Activated CD4-positive, alpha-beta T cell treated with anti-CD3 and anti-CD28 coated beads, Interleukin-10, Interleukin-2, amounts not matched to agents 100 ng/mL and 50 ng/mL, durations not matched to agents 16 hours and 8 hours (primary cell): ENCODE measurements at regions not wholly inside any gene's neighbourhood (a gene's known extent, or its start where the extent isn't known, plus 50 kb on each side); places are given as distances from the start of the nearest gene placed in this dataset.

ENCODE experiments used
- DNase-seq: peaks from one replicate; pipeline ENCODE4 v3.0.0-alpha.2; 2020

- DNase-seq = no peak
Measured at GRCh38 chr11:19595499-19595839, 117.2 kb upstream of the NAV2 start.

- no peak for DNase-seq
Measured at GRCh38 chr11:19594326-19594725, 118.3 kb upstream of the NAV2 start.

GRCh38 chr11:19592842-19593241 is 119.8 kb upstream of the NAV2 start:
- DNase-seq = no peak

GRCh38 chr11:19589567-19590260 is 122.9 kb upstream of the NAV2 start:
- DNase-seq = no peak

GRCh38 chr11:19587979-19588378 is 124.7 kb upstream of the NAV2 start:
- no peak for DNase-seq

- DNase-seq = no peak
Measured at GRCh38 chr11:19580646-19581045, 132.0 kb upstream of the NAV2 start.

GRCh38 chr11:19579957-19580356 is 132.7 kb upstream of the NAV2 start:
- DNase-seq = no peak

GRCh38 chr11:19578871-19579270 is 133.8 kb upstream of the NAV2 start:
- DNase-seq = no peak

- no peak for DNase-seq
Measured at GRCh38 chr11:19577976-19578619, 134.5 kb upstream of the NAV2 start.

GRCh38 chr11:19577391-19577975 is 135.2 kb upstream of the NAV2 start:
- DNase-seq = no peak

GRCh38 chr11:19576903-19577302 is 135.7 kb upstream of the NAV2 start:
- DNase-seq = no peak

- no peak for DNase-seq
Measured at GRCh38 chr11:19576054-19576453, 136.6 kb upstream of the NAV2 start.

GRCh38 chr11:19574916-19575315 is 137.7 kb upstream of the NAV2 start:
- DNase-seq = no peak

- DNase-seq = no peak
Measured at GRCh38 chr11:19573666-19574065, 139.0 kb upstream of the NAV2 start.

GRCh38 chr11:19571906-19572305 is 140.7 kb upstream of the NAV2 start:
- DNase-seq = no peak

GRCh38 chr11:19570889-19571288 is 141.7 kb upstream of the NAV2 start:
- no peak for DNase-seq

- no peak for DNase-seq
Measured at GRCh38 chr11:19567996-19568395, 144.6 kb upstream of the NAV2 start.

GRCh38 chr11:19566583-19567379 is 145.9 kb upstream of the NAV2 start:
- DNase-seq = no peak

- no peak for DNase-seq
Measured at GRCh38 chr11:19565639-19566038, 147.0 kb upstream of the NAV2 start.

- no peak for DNase-seq
Measured at GRCh38 chr11:19562156-19562555, 150.5 kb upstream of the NAV2 start.

GRCh38 chr11:19561011-19561410 is 151.6 kb upstream of the NAV2 start:
- no peak for DNase-seq

- DNase-seq = no peak
Measured at GRCh38 chr11:19560156-19560555, 152.5 kb upstream of the NAV2 start.

- no peak for DNase-seq
Measured at GRCh38 chr11:19559746-19560145, 152.9 kb upstream of the NAV2 start.
